Immature natural killer cell (primary cell): ENCODE measurements at regions not wholly inside any gene's neighbourhood (a gene's known extent, or its start where the extent isn't known, plus 50 kb on each side); places are given as distances from the start of the nearest gene placed in this dataset.

Experiments
- DNase-seq, 3 donors: peaks; one replicate each; pipeline ENCODE4 v3.0.0; 2022; ENCODE audit warnings: mixed read lengths in 1 of 3
- H3K27ac Mint-ChIP-seq, 6 donors: one replicate each; pipeline ENCODE4 v1.8.0; 2020; ENCODE audit warnings: mixed read lengths in 6 of 6, mild to moderate bottlenecking in 5 of 6, inconsistent platforms in 4 of 6, moderate library complexity in 3 of 6
- H3K27me3 Mint-ChIP-seq, 3 donors: one replicate each; pipeline ENCODE4 v1.8.0; 2020 to 2021; ENCODE audit warnings: low read depth in 3 of 3, mild to moderate bottlenecking in 3 of 3, mixed read lengths in 3 of 3, moderate library complexity in 3 of 3, inconsistent platforms in 1 of 3
- H3K36me3 Mint-ChIP-seq, 3 donors: one replicate each; pipeline ENCODE4 v1.8.0; 2020; ENCODE audit warnings: mixed read lengths in 3 of 3, inconsistent platforms in 2 of 3, mild to moderate bottlenecking in 2 of 3
- H3K4me1 Mint-ChIP-seq, 2 donors: one replicate each; pipeline ENCODE4 v1.8.0; 2020; ENCODE audit warnings: inconsistent platforms in 2 of 2, mild to moderate bottlenecking in 2 of 2, mixed read lengths in 2 of 2, moderate library complexity in 1 of 2
- H3K4me3 Mint-ChIP-seq, 5 donors: one replicate each; pipeline ENCODE4 v1.8.0; 2020; ENCODE audit warnings: mild to moderate bottlenecking in 5 of 5, mixed read lengths in 5 of 5, inconsistent platforms in 3 of 5, moderate library complexity in 3 of 5
- H3K9me3 Mint-ChIP-seq, 6 donors: one replicate each; pipeline ENCODE4 v1.8.0; 2020; ENCODE audit warnings: mild to moderate bottlenecking in 6 of 6, mixed read lengths in 6 of 6, inconsistent platforms in 4 of 6, moderate library complexity in 3 of 6

GRCh38 chr12:92331383-92331782 lies 185.7 kb upstream of the BTG1 start:
- Mint-ChIP-seq H3K27ac (no peak overlapping the region), H3K4me1 (peaks cover 17 to 24% of the 10 kb centered on the region in 2 donors), H3K36me3 (peaks cover 0 to 4% (median 0%) of the 10 kb centered on the region in 3 donors), H3K27me3 (peaks cover 2 to 5% (median 4%) of the 10 kb centered on the region in 3 donors), H3K4me3 (no peak overlapping the region), H3K9me3 (no peaks in the 10 kb centered on the region)
- no peak for DNase-seq

GRCh38 chr12:92330654-92331053 lies 185.0 kb upstream of the BTG1 start:
- H3K9me3 Mint-ChIP-seq, result no peaks in the 10 kb centered on the region
- peaks cover 2 to 5% (median 4%) of the 10 kb centered on the region in 3 donors for H3K27me3 Mint-ChIP-seq
- peaks cover 0 to 4% (median 4%) of the 10 kb centered on the region in 3 donors for H3K36me3 Mint-ChIP-seq
- H3K4me3 Mint-ChIP-seq, result no peak overlapping the region
- no peak overlapping the region for H3K27ac Mint-ChIP-seq
- peaks cover 17 to 24% of the 10 kb centered on the region in 2 donors for H3K4me1 Mint-ChIP-seq
- no peak for DNase-seq

GRCh38 chr12:92326877-92327276 lies 181.2 kb upstream of the BTG1 start:
- no peak for DNase-seq
- Mint-ChIP-seq H3K4me3 (no peak overlapping the region), H3K9me3 (no peaks in the 10 kb centered on the region), H3K27me3 (peaks cover 2 to 3% (median 2%) of the 10 kb centered on the region in 3 donors), H3K4me1 (peaks cover 6 to 11% of the 10 kb centered on the region in 2 donors), H3K27ac (no peak overlapping the region), H3K36me3 (peaks cover 0 to 7% (median 5%) of the 10 kb centered on the region in 3 donors)

GRCh38 chr12:92324849-92325500 lies 179.3 kb upstream of the BTG1 start:
- peaks cover 2 to 3% (median 2%) of the 10 kb centered on the region in 3 donors for H3K27me3 Mint-ChIP-seq
- peaks cover 6 to 11% of the 10 kb centered on the region in 2 donors for H3K4me1 Mint-ChIP-seq
- H3K9me3 Mint-ChIP-seq, result peaks cover 0 to 6% (median 3%) of the 10 kb centered on the region in 6 donors
- H3K36me3 Mint-ChIP-seq, result peaks cover 0 to 7% (median 5%) of the 10 kb centered on the region in 3 donors
- DNase-seq, result no peak
- H3K27ac Mint-ChIP-seq, result peak overlapping the region in 1 of 6 donors; percentile 23
- H3K4me3 Mint-ChIP-seq, result no peak overlapping the region

- Mint-ChIP-seq H3K4me1 (no peaks in the 10 kb centered on the region), H3K27me3 (no peaks in the 10 kb centered on the region), H3K36me3 (peaks cover 0 to 8% (median 4%) of the 10 kb centered on the region in 3 donors), H3K4me3 (no peak overlapping the region), H3K9me3 (peaks cover 0 to 6% (median 0%) of the 10 kb centered on the region in 6 donors), H3K27ac (no peak overlapping the region)
- DNase-seq, result no peak
Measured at GRCh38 chr12:92312463-92312964, 166.9 kb upstream of the BTG1 start.

- H3K36me3 Mint-ChIP-seq, result peaks cover 5 to 6% (median 5%) of the 10 kb centered on the region in 3 donors
- no peak overlapping the region for H3K27ac Mint-ChIP-seq
- DNase-seq, result no peak
- no peaks in the 10 kb centered on the region for H3K4me1 Mint-ChIP-seq
- H3K4me3 Mint-ChIP-seq, result no peak overlapping the region
- H3K9me3 Mint-ChIP-seq, result no peaks in the 10 kb centered on the region
- peaks cover 0 to 2% (median 0%) of the 10 kb centered on the region in 3 donors for H3K27me3 Mint-ChIP-seq
Measured at GRCh38 chr12:92304371-92305055, 158.9 kb upstream of the BTG1 start.

- Mint-ChIP-seq H3K36me3 (peaks cover 5 to 6% (median 5%) of the 10 kb centered on the region in 3 donors), H3K27me3 (peaks cover 0 to 2% (median 0%) of the 10 kb centered on the region in 3 donors), H3K4me1 (peaks cover 8 to 12% of the 10 kb centered on the region in 2 donors), H3K4me3 (no peak overlapping the region), H3K9me3 (no peaks in the 10 kb centered on the region), H3K27ac (no peak overlapping the region)
- DNase-seq, result no peak
Measured at GRCh38 chr12:92302041-92302829, 156.6 kb upstream of the BTG1 start.

GRCh38 chr12:92301356-92301755 lies 155.7 kb upstream of the BTG1 start:
- Mint-ChIP-seq H3K4me3 (no peak overlapping the region), H3K36me3 (no peaks in the 10 kb centered on the region), H3K9me3 (no peaks in the 10 kb centered on the region), H3K27ac (no peak overlapping the region), H3K27me3 (peaks cover 0 to 2% (median 0%) of the 10 kb centered on the region in 3 donors), H3K4me1 (peaks cover 8 to 14% of the 10 kb centered on the region in 2 donors)
- no peak for DNase-seq

- H3K4me1 Mint-ChIP-seq, result peaks cover 8 to 14% of the 10 kb centered on the region in 2 donors
- H3K27ac Mint-ChIP-seq, result no peak overlapping the region
- H3K4me3 Mint-ChIP-seq, result no peak overlapping the region
- peaks cover 0 to 4% (median 0%) of the 10 kb centered on the region in 3 donors for H3K27me3 Mint-ChIP-seq
- H3K36me3 Mint-ChIP-seq, result no peaks in the 10 kb centered on the region
- H3K9me3 Mint-ChIP-seq, result no peaks in the 10 kb centered on the region
- no peak for DNase-seq
Measured at GRCh38 chr12:92300777-92301176, 155.1 kb upstream of the BTG1 start.

- Mint-ChIP-seq H3K27ac (no peak overlapping the region), H3K4me3 (no peak overlapping the region), H3K27me3 (peaks cover 0 to 4% (median 0%) of the 10 kb centered on the region in 3 donors), H3K9me3 (no peaks in the 10 kb centered on the region), H3K4me1 (peaks cover 8 to 14% of the 10 kb centered on the region in 2 donors), H3K36me3 (no peaks in the 10 kb centered on the region)
- no peak for DNase-seq
Measured at GRCh38 chr12:92299744-92300143, 154.1 kb upstream of the BTG1 start.

GRCh38 chr12:92299344-92299743 lies 153.7 kb upstream of the BTG1 start:
- no peak overlapping the region for H3K4me3 Mint-ChIP-seq
- no peaks in the 10 kb centered on the region for H3K36me3 Mint-ChIP-seq
- no peak overlapping the region for H3K27ac Mint-ChIP-seq
- H3K4me1 Mint-ChIP-seq, result peaks cover 8 to 14% of the 10 kb centered on the region in 2 donors
- H3K27me3 Mint-ChIP-seq, result peaks cover 0 to 4% (median 0%) of the 10 kb centered on the region in 3 donors
- no peak for DNase-seq
- no peaks in the 10 kb centered on the region for H3K9me3 Mint-ChIP-seq

- peak in 1 of 3 donors; percentile 1 for DNase-seq
- Mint-ChIP-seq H3K36me3 (no peaks in the 10 kb centered on the region), H3K4me3 (no peak overlapping the region), H3K27ac (peak overlapping the region in 2 of 6 donors; percentile 12 to 49), H3K9me3 (no peaks in the 10 kb centered on the region), H3K4me1 (peaks cover 8 to 14% of the 10 kb centered on the region in 2 donors), H3K27me3 (peaks cover 0 to 2% (median 0%) of the 10 kb centered on the region in 3 donors)
Measured at GRCh38 chr12:92297932-92298696, 152.5 kb upstream of the BTG1 start.

GRCh38 chr12:92297405-92297804 lies 151.8 kb upstream of the BTG1 start:
- no peaks in the 10 kb centered on the region for H3K9me3 Mint-ChIP-seq
- peaks cover 0 to 2% (median 0%) of the 10 kb centered on the region in 3 donors for H3K27me3 Mint-ChIP-seq
- H3K4me1 Mint-ChIP-seq, result peaks cover 8 to 14% of the 10 kb centered on the region in 2 donors
- no peak overlapping the region for H3K4me3 Mint-ChIP-seq
- H3K27ac Mint-ChIP-seq, result no peak overlapping the region
- H3K36me3 Mint-ChIP-seq, result no peaks in the 10 kb centered on the region
- DNase-seq, result no peak
